ENCODE measurements at regions not wholly inside any gene's neighbourhood (a gene's known extent, or its start where the extent isn't known, plus 50 kb on each side); places are given as distances from the start of the nearest gene placed in this dataset.

GRCh38 chrX:830532-830931, 199.9 kb downstream of the SHOX start:
- TF ChIP-seq POLR2A (IDR thresholded peaks at IDR 0.05) (no peak), CTCF (IDR thresholded peaks at IDR 0.05) (no peak)

All from adrenal gland (tissue), 5 donors.